Ishikawa (cell line): ENCODE measurements at regions not wholly inside any gene's neighbourhood (a gene's known extent, or its start where the extent isn't known, plus 50 kb on each side); places are given as distances from the start of the nearest gene placed in this dataset.

ENCODE experiments used
- CEBPB ChIP-seq: IDR thresholded peaks from 2 replicates; pipeline ENCODE4 v1.6.1; 2012
- EP300 ChIP-seq: IDR thresholded peaks from 2 replicates; pipeline ENCODE4 v1.6.1; 2012; ENCODE audit warnings: borderline replicate concordance
- REST ChIP-seq: IDR thresholded peaks from 2 replicates; pipeline ENCODE4 v1.6.1; 2012; ENCODE audit warnings: low read depth, mild to moderate bottlenecking
- USF1 ChIP-seq: IDR thresholded peaks from 2 replicates; pipeline ENCODE4 v1.6.1; 2012

- TF ChIP-seq EP300, result no peak
- TF ChIP-seq REST, result no peak
- TF ChIP-seq USF1, result no peak
- TF ChIP-seq CEBPB, result no peak
Measured at GRCh38 chr7:69095127-69095526, 503.1 kb upstream of the AUTS2 start.
